H9 (cell line): ENCODE measurements at regions not wholly inside any gene's neighbourhood (a gene's known extent, or its start where the extent isn't known, plus 50 kb on each side); places are given as distances from the start of the nearest gene placed in this dataset.

ENCODE experiments used
- DNase-seq: peaks from one replicate; pipeline ENCODE4 v3.0.0-alpha.2; 2017
- H2AFZ ChIP-seq: one replicate; pipeline ENCODE4 v1.6.1; 2013; ENCODE audit warnings: mild to moderate bottlenecking, low read length, control low read depth, moderate library complexity
- H2AK5ac ChIP-seq: 2 replicates; pipeline ENCODE4 v1.6.1; 2013; ENCODE audit warnings: low read length, control low read depth, mixed read lengths; ENCODE audit not compliant: insufficient read length
- H2BK120ac ChIP-seq: one replicate; pipeline ENCODE4 v1.6.1; 2013; ENCODE audit warnings: low read depth, mild to moderate bottlenecking, low read length, control low read depth, inconsistent platforms; ENCODE audit not compliant: poor library complexity, severe bottlenecking
- H2BK12ac ChIP-seq: 2 replicates; pipeline ENCODE4 v1.6.1; 2013; ENCODE audit warnings: low read length, control low read depth, mixed read lengths, low read depth; ENCODE audit not compliant: insufficient read length
- H2BK15ac ChIP-seq: 2 replicates; pipeline ENCODE4 v1.6.1; 2013; ENCODE audit warnings: low read depth, low read length, control low read depth
- H2BK20ac ChIP-seq: one replicate; pipeline ENCODE4 v1.6.1; 2013; ENCODE audit warnings: low read depth, mild to moderate bottlenecking, low read length, control low read depth, inconsistent platforms; ENCODE audit not compliant: poor library complexity, severe bottlenecking
- H2BK5ac ChIP-seq: 2 replicates; pipeline ENCODE4 v1.6.1; 2013; ENCODE audit warnings: low read length, control low read depth, mixed read lengths; ENCODE audit not compliant: insufficient read length
- H3K14ac ChIP-seq: 2 replicates; pipeline ENCODE4 v1.6.1; 2013; ENCODE audit warnings: low read length, control low read depth; ENCODE audit not compliant: insufficient read depth
- H3K18ac ChIP-seq: 2 replicates; pipeline ENCODE4 v1.6.1; 2013; ENCODE audit warnings: low read depth, mild to moderate bottlenecking, mixed read lengths, low read length, control low read depth; ENCODE audit not compliant: insufficient read length
- H3K23ac ChIP-seq: 2 replicates; pipeline ENCODE4 v1.6.1; 2013; ENCODE audit warnings: low read length, control low read depth, mixed read lengths, low read depth; ENCODE audit not compliant: insufficient read length
- H3K23me2 ChIP-seq: 2 replicates; pipeline ENCODE4 v1.6.1; 2013; ENCODE audit warnings: low read depth, mild to moderate bottlenecking, mixed read lengths, low read length, control low read depth; ENCODE audit not compliant: insufficient read length, poor library complexity, severe bottlenecking
- H3K27ac ChIP-seq: 2 replicates; pipeline ENCODE4 v1.5.1; 2013; ENCODE audit warnings: low read length, control low read depth, mixed read lengths, low read depth; ENCODE audit not compliant: insufficient read length
- H3K27me3 ChIP-seq: 2 replicates; pipeline ENCODE4 v1.6.1; 2013; ENCODE audit warnings: low read length, control low read depth, inconsistent platforms; ENCODE audit not compliant: insufficient read depth
- H3K4ac ChIP-seq: 2 replicates; pipeline ENCODE4 v1.6.1; 2013; ENCODE audit warnings: low read depth, mild to moderate bottlenecking, control low read depth, inconsistent platforms, low read length, moderate library complexity
- H3K4me1 ChIP-seq: 2 replicates; pipeline ENCODE4 v1.6.1; 2013; ENCODE audit warnings: low read length, control low read depth, inconsistent platforms; ENCODE audit not compliant: insufficient read depth
- H3K4me2 ChIP-seq: 2 replicates; pipeline ENCODE4 v1.6.1; 2013; ENCODE audit warnings: low read length, control low read depth, mixed read lengths; ENCODE audit not compliant: insufficient read length, insufficient read depth
- H3K56ac ChIP-seq: 2 replicates; pipeline ENCODE4 v1.6.1; 2013; ENCODE audit warnings: low read depth, mild to moderate bottlenecking, mixed read lengths, low read length, control low read depth; ENCODE audit not compliant: insufficient read length
- H3K79me1 ChIP-seq: 2 replicates; pipeline ENCODE4 v1.6.1; 2013; ENCODE audit warnings: low read depth, mild to moderate bottlenecking, moderate library complexity, low read length, control low read depth, inconsistent platforms; ENCODE audit not compliant: insufficient read depth, poor library complexity, severe bottlenecking
- H3K79me2 ChIP-seq: 2 replicates; pipeline ENCODE4 v1.6.1; 2013; ENCODE audit warnings: low read length, control low read depth, inconsistent platforms; ENCODE audit not compliant: insufficient read depth
- H3K9ac ChIP-seq: 2 replicates; pipeline ENCODE4 v1.6.1; 2013; ENCODE audit warnings: low read length, control low read depth, mixed read lengths; ENCODE audit not compliant: insufficient read length; ENCODE audit errors: extremely low read depth
- H3K9me3 ChIP-seq: one replicate; pipeline ENCODE4 v1.6.1; 2013; ENCODE audit warnings: low read depth, low read length, inconsistent platforms; ENCODE audit not compliant: control insufficient read depth
- H3T11ph ChIP-seq: one replicate; pipeline ENCODE4 v1.6.1; 2013; ENCODE audit warnings: mild to moderate bottlenecking, low read length, control low read depth, inconsistent platforms
- H4K20me1 ChIP-seq: one replicate; pipeline ENCODE4 v1.6.1; 2013; ENCODE audit not compliant: control insufficient read depth, insufficient read length, insufficient read depth
- H4K5ac ChIP-seq: 2 replicates; pipeline ENCODE4 v1.6.1; 2013; ENCODE audit warnings: low read depth, mild to moderate bottlenecking, mixed read lengths, low read length, control low read depth; ENCODE audit not compliant: insufficient read length
- H4K8ac ChIP-seq: replicated peaks from 2 replicates; pipeline ENCODE4 v1.6.1; 2013; ENCODE audit warnings: low read length, control low read depth, mixed read lengths, low read depth; ENCODE audit not compliant: insufficient read length
- H4K91ac ChIP-seq: 2 replicates; pipeline ENCODE4 v1.6.1; 2013; ENCODE audit warnings: low read depth, mild to moderate bottlenecking, moderate library complexity, mixed read lengths, low read length, control low read depth; ENCODE audit not compliant: insufficient read length
- H3K27ac Mint-ChIP-seq, 3 experiments: 2 replicates in 2 of 3; 3 replicates in 1 of 3; pipeline ENCODE4 v1.8.0; 2020 to 2021; ENCODE audit warnings: mixed read lengths in 3 of 3, mild to moderate bottlenecking in 1 of 3, moderate library complexity in 1 of 3
- H3K27me3 Mint-ChIP-seq: 2 replicates; pipeline ENCODE4 v1.8.0; 2021; ENCODE audit warnings: low read depth, mild to moderate bottlenecking, moderate library complexity, mixed read lengths
- H3K36me3 Mint-ChIP-seq, 3 experiments: 2 replicates in 2 of 3; 3 replicates in 1 of 3; pipeline ENCODE4 v1.8.0; 2020 to 2021; ENCODE audit warnings: low read depth in 3 of 3, mixed read lengths in 3 of 3; ENCODE audit not compliant: insufficient read depth in 1 of 3
- H3K4me1 Mint-ChIP-seq, 2 experiments: 2 replicates each; pipeline ENCODE4 v1.8.0; 2020; ENCODE audit warnings: mixed read lengths in 2 of 2
- H3K4me3 Mint-ChIP-seq, 2 experiments: 2 replicates in 1 of 2; 3 replicates in 1 of 2; pipeline ENCODE4 v1.8.0; 2020 to 2021; ENCODE audit warnings: mild to moderate bottlenecking in 2 of 2, mixed read lengths in 2 of 2, moderate library complexity in 1 of 2
- H3K9me3 Mint-ChIP-seq, 2 experiments: 2 replicates in 1 of 2; 3 replicates in 1 of 2; pipeline ENCODE4 v1.8.0; 2020; ENCODE audit warnings: mild to moderate bottlenecking in 2 of 2, mixed read lengths in 2 of 2, moderate library complexity in 1 of 2
- WGBS: extraction: QIAGEN DNeasy Blood & Tissue Kit; methylation state at CpG from one replicate; pipeline ENCODE4 v1.1.7; 2013; ENCODE audit warnings: missing lambda C conversion rate, low lambda C conversion rate, mixed read lengths; ENCODE audit not compliant: insufficient read length; ENCODE audit errors: extremely low coverage; 5-methylcytosine and 5-hydroxymethylcytosine counted together
- TF ChIP-seq, protein P1 (sequence below): fragments of 200-600 bp; sonication (generic); conservative IDR thresholded peaks from 3 replicates; pipeline ENCODE4 v1.8.0; 2021; ENCODE audit warnings: antibody characterized with exemption, mild to moderate bottlenecking

DNA sequence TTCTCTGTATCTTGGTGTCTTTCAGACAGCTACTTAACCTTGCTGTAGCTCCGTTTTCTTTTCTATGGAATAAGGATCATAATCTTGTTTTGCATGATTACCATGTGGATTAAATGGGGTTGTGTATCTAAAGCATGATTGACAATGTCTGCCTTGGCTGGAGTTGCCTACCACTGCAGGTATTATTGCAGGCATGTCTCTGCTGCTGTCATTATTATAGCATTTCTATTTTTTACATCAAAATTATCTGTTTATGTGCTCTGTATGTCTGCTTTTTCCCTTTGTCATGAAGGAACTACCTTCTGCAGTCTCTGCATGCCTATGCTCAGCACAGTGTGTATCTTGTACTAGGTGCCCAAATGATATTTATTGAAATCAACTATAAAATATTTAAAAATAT, 95.9 kb upstream of the TAPT1 start:
- H3K9me3 Mint-ChIP-seq, result peaks cover 4 to 14% of the 10 kb centered on the region in 2 experiments; a peak in 4 of 5 replicates
- H3K4me2 ChIP-seq, result no peak overlapping the region
- TF ChIP-seq, protein P1, sequence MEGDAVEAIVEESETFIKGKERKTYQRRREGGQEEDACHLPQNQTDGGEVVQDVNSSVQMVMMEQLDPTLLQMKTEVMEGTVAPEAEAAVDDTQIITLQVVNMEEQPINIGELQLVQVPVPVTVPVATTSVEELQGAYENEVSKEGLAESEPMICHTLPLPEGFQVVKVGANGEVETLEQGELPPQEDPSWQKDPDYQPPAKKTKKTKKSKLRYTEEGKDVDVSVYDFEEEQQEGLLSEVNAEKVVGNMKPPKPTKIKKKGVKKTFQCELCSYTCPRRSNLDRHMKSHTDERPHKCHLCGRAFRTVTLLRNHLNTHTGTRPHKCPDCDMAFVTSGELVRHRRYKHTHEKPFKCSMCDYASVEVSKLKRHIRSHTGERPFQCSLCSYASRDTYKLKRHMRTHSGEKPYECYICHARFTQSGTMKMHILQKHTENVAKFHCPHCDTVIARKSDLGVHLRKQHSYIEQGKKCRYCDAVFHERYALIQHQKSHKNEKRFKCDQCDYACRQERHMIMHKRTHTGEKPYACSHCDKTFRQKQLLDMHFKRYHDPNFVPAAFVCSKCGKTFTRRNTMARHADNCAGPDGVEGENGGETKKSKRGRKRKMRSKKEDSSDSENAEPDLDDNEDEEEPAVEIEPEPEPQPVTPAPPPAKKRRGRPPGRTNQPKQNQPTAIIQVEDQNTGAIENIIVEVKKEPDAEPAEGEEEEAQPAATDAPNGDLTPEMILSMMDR, result no peak

More for the DNA sequence above, 95.9 kb upstream of the TAPT1 start:
- Histone ChIP-seq H2BK20ac (no peak overlapping the region), H3K56ac (no peak overlapping the region), H3T11ph (no peak overlapping the region), H3K23ac (no peak overlapping the region), H2BK15ac (no peak overlapping the region), H2BK12ac (no peak overlapping the region), H4K5ac (no peak overlapping the region), H4K8ac (no peak overlapping the region), H3K79me2 (no peaks in the 10 kb centered on the region), H2AK5ac (no peak overlapping the region), H3K9ac (no peak overlapping the region), H4K20me1 (no peaks in the 10 kb centered on the region), H4K91ac (no peak overlapping the region), H2BK120ac (no peak overlapping the region), H3K23me2 (no peaks in the 10 kb centered on the region), H2BK5ac (no peak overlapping the region), H2AFZ (no peak overlapping the region), H3K27me3 (no peaks in the 10 kb centered on the region), H3K4me1 (no peaks in the 10 kb centered on the region; the same call in 1 of the 2 replicates), H3K9me3 (no peaks in the 10 kb centered on the region), H3K4ac (no peak overlapping the region), H3K18ac (no peak overlapping the region), H3K79me1 (no peaks in the 10 kb centered on the region), H3K14ac (no peak overlapping the region), H3K27ac (no peak overlapping the region)
- H3K4me1 Mint-ChIP-seq, result peaks cover 11 to 12% of the 10 kb centered on the region in 2 experiments
- H3K4me3 Mint-ChIP-seq, result no peak overlapping the region
- peaks cover 6% of the 10 kb centered on the region; the same call in 1 of the 2 replicates for H3K27me3 Mint-ChIP-seq
- no peak overlapping the region for H3K27ac Mint-ChIP-seq
- no peak for DNase-seq
- H3K36me3 Mint-ChIP-seq, result peaks cover 0 to 6% (median 4%) of the 10 kb centered on the region in 3 experiments; a peak in 4 of 7 replicates
- WGBS, result no CpG with 5 or more reads among the region's 1 CpG
